ENCODE measurements at regions not wholly inside any gene's neighbourhood (a gene's known extent, or its start where the extent isn't known, plus 50 kb on each side); places are given as distances from the start of the nearest gene placed in this dataset.

DNA sequence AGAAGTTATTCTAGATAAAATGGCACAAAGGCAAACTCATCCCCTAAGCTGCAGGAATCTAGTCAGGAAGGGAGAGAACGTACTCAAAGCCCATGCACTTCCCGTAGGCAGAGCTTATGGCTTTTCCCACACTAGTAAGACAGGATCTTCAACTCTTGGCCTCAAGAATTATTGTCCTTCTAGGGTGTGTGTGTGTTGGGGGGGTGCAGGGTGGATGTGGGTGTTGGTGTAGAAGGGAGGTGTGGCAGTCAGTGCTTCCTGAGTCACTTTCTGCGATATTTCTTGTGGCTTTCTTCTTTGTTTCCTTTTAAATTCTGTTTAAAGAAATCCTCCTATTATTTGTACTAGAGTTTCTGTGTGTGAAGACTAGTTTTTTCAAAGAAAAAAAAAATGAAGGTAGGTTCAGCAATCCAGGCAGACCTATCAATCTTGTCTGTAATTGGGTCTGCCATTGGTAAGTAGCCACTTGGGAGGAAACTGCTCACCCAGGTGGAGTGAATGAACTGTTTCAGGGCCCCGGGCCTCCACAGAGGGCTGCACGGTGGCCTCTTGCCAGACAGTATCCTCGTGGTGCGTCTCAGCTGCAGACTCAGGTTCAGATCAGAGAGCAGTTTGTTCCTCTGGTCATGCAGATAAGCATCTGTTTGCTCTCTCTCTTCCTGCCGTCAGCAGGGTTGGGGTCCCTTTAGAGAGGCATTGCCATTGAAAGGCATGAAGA is 131.9 kb downstream of the NPR3 start:
- FAIRE-seq (no peak), DNase-seq (ENCODE audit: insufficient read length) (no peak)
- no peak for TF ChIP-seq POLR2A (IDR thresholded peaks at IDR 0.05; ENCODE audit: low read depth, low read length)
- no peak for TF ChIP-seq POLR2AphosphoS5 (IDR thresholded peaks at IDR 0.05; ENCODE audit: low read depth, low read length)
- no peak for TF ChIP-seq TAF1 (IDR thresholded peaks at IDR 0.05; ENCODE audit: borderline replicate concordance, low read depth, low read length)

- DNase-seq (ENCODE audit: insufficient read length) (no peak), FAIRE-seq (no peak)
- TF ChIP-seq POLR2A (IDR thresholded peaks at IDR 0.05; ENCODE audit: low read depth, low read length) (no peak), POLR2AphosphoS5 (IDR thresholded peaks at IDR 0.05; ENCODE audit: low read depth, low read length) (no peak), TAF1 (IDR thresholded peaks at IDR 0.05; ENCODE audit: borderline replicate concordance, low read depth, low read length) (no peak)
Observed at GRCh38 chr5:32843531-32843895, 132.4 kb downstream of the NPR3 start.

GRCh38 chr5:32845171-32845570 is 134.1 kb downstream of the NPR3 start:
- TF ChIP-seq POLR2AphosphoS5 (IDR thresholded peaks at IDR 0.05; ENCODE audit: low read depth, low read length) (no peak), POLR2A (IDR thresholded peaks at IDR 0.05; ENCODE audit: low read depth, low read length) (no peak), TAF1 (IDR thresholded peaks at IDR 0.05; ENCODE audit: borderline replicate concordance, low read depth, low read length) (no peak)
- DNase-seq (ENCODE audit: insufficient read length) (no peak), FAIRE-seq (no peak)

DNA sequence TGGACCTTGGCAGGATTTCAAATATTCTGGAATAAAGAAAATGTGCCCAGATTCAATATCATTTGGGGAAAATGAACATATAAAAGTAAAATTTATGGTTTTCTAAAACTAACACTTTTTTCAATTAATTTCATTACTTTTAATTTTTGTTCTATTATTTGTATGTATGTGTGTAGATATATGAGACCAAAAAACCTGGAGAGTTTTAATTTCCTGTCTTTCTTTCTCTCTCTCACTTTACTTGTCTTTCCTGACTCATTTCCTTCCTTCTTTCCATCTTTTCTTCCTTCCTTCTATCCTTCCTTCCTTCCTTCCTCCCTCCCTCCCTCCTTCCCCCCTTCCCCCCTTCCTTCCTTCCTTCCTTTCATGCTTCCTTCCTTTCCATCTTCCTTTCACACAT is 137.0 kb downstream of the NPR3 start:
- FAIRE-seq (no peak), DNase-seq (ENCODE audit: insufficient read length) (no peak)
- TF ChIP-seq POLR2A (IDR thresholded peaks at IDR 0.05; ENCODE audit: low read depth, low read length) (no peak), POLR2AphosphoS5 (IDR thresholded peaks at IDR 0.05; ENCODE audit: low read depth, low read length) (no peak), TAF1 (IDR thresholded peaks at IDR 0.05; ENCODE audit: borderline replicate concordance, low read depth, low read length) (no peak)

DNA sequence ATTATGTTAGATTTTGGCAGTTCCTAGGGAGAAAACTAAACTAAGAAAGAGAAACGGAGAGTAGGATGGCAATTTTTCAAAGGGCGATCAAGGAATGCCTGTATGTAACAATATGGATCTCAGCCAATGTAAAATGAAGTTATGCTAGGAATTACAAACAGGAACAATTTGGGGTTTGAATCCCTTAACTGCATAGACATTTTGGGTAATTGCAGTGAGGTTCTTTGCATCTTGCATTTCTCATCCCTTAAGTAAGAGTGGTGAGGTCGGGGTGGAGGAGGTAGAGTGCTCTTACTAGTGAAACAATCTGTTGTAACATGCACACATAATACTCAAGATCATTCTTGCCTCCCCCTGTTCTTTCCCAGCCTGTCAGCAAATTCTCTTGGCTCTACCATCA is 137.6 kb downstream of the NPR3 start:
- no peak for DNase-seq (ENCODE audit: insufficient read length)
- TF ChIP-seq POLR2AphosphoS5 (IDR thresholded peaks at IDR 0.05; ENCODE audit: low read depth, low read length) (no peak), POLR2A (IDR thresholded peaks at IDR 0.05; ENCODE audit: low read depth, low read length) (no peak), TAF1 (IDR thresholded peaks at IDR 0.05; ENCODE audit: borderline replicate concordance, low read depth, low read length) (no peak)
- FAIRE-seq = no peak

- FAIRE-seq (no peak), DNase-seq (ENCODE audit: insufficient read length) (no peak)
- TF ChIP-seq POLR2AphosphoS5 (IDR thresholded peaks at IDR 0.05; ENCODE audit: low read depth, low read length) = no peak
Observed at GRCh38 chr5:32850817-32851496, 139.8 kb downstream of the NPR3 start.

DNA sequence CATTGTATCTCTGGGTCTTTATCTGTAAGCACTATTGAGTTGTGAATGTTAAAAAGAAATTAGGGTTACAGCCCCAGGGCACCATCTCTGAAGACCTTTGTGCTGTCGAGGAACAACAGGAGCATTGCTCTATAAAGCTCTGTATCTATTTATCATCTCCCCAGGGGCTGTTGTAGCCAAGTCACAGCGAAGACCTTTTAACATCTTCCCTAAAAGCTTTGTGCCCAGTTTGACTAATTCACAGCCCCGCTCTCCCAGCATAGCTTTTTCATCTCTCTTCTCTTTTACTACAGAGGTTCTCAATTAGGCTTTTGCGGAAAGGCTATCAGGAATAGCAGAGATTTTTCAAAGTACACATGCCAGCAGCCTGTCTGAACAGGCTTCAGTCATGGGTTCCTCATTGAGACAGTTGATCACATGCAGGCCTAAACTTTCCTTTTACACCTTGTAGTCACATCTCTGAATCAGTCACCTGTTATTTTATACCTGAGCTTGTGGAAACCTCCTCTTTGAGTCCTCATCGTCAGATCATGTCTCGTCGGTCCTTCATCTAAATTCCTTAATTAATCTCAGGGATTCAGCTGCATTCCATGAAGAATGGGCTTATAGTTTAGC is 140.5 kb downstream of the NPR3 start:
- FAIRE-seq (no peak), DNase-seq (ENCODE audit: insufficient read length) (no peak)
- TF ChIP-seq POLR2A (IDR thresholded peaks at IDR 0.05; ENCODE audit: low read depth, low read length) (no peak), TAF1 (IDR thresholded peaks at IDR 0.05; ENCODE audit: borderline replicate concordance, low read depth, low read length) (no peak), POLR2AphosphoS5 (IDR thresholded peaks at IDR 0.05; ENCODE audit: low read depth, low read length) (no peak)

DNA sequence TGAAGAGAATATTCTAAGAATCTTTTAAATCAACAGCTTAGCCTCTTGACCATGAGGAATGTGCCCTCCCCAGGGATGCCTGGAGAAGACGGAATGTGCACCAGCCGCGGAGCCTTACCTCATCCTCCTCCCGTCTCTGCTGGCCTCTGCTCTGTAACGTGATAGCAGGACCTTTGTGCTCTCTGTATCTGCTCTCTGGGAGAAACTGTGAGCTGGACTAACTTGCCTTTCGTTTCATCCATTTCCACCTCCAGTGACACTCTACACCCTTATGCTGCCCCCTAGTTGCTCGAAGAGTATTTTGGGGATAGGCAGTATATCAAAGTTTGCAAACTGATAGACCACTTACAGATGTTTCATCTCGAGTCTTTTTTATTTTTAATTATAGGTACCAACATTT is 141.4 kb downstream of the NPR3 start:
- DNase-seq (ENCODE audit: insufficient read length) (no peak), FAIRE-seq (no peak)
- TF ChIP-seq POLR2AphosphoS5 (IDR thresholded peaks at IDR 0.05; ENCODE audit: low read depth, low read length) (no peak), TAF1 (IDR thresholded peaks at IDR 0.05; ENCODE audit: borderline replicate concordance, low read depth, low read length) (no peak), POLR2A (IDR thresholded peaks at IDR 0.05; ENCODE audit: low read depth, low read length) (no peak)

DNA sequence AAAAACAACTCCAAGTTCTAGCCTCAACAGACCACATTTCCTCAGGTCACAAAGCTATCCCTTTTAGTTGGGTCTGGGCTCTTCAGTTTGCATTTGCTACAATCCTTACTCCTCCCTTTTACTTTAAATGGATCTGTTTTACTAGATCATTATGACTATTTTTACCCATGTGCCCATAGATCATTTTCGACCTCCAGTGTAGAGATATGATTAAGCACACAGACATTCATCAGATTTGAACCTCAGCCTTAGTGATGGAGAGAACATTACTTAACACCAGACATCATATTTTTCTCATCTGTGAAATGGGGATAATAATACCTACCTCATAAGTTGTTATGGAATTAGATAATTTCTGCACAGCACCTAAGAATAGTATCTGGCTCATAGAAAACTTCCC is 141.9 kb downstream of the NPR3 start:
- DNase-seq (ENCODE audit: insufficient read length) (no peak), FAIRE-seq (no peak)
- TF ChIP-seq POLR2A (IDR thresholded peaks at IDR 0.05; ENCODE audit: low read depth, low read length) (no peak), TAF1 (IDR thresholded peaks at IDR 0.05; ENCODE audit: borderline replicate concordance, low read depth, low read length) (no peak), POLR2AphosphoS5 (IDR thresholded peaks at IDR 0.05; ENCODE audit: low read depth, low read length) (no peak)

GRCh38 chr5:32854473-32854872 is 143.4 kb downstream of the NPR3 start:
- FAIRE-seq (no peak), DNase-seq (ENCODE audit: insufficient read length) (no peak)
- no peak for TF ChIP-seq TAF1 (IDR thresholded peaks at IDR 0.05; ENCODE audit: borderline replicate concordance, low read depth, low read length)
- no peak for TF ChIP-seq POLR2AphosphoS5 (IDR thresholded peaks at IDR 0.05; ENCODE audit: low read depth, low read length)
- TF ChIP-seq POLR2A (IDR thresholded peaks at IDR 0.05; ENCODE audit: low read depth, low read length) = no peak

DNA sequence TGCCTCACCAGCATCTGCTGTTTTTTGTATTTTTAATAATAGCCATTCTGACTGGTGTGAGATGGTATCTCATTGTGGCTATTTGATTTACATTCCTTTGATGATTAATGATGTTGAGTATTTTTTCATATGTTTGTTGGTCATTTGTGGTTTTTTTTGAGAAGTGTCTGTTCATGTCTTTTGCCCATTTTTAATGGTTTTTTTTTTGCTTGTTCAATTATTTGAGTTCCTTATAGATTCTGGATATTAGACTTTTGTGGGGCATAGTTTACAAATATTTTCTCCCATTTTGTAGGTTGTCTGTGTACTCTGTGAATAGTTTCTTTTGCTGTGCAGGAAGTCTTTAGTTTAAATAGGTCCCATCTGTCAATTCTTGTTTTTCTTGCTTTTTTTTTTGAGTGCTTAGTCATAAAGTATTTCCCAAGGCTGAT is 148.1 kb downstream of the NPR3 start:
- no peak for TF ChIP-seq POLR2A (IDR thresholded peaks at IDR 0.05; ENCODE audit: low read depth, low read length)
- TF ChIP-seq POLR2AphosphoS5 (IDR thresholded peaks at IDR 0.05; ENCODE audit: low read depth, low read length) = no peak
- TF ChIP-seq TAF1 (IDR thresholded peaks at IDR 0.05; ENCODE audit: borderline replicate concordance, low read depth, low read length) = no peak
- DNase-seq (ENCODE audit: insufficient read length) (no peak), FAIRE-seq (no peak)

DNA sequence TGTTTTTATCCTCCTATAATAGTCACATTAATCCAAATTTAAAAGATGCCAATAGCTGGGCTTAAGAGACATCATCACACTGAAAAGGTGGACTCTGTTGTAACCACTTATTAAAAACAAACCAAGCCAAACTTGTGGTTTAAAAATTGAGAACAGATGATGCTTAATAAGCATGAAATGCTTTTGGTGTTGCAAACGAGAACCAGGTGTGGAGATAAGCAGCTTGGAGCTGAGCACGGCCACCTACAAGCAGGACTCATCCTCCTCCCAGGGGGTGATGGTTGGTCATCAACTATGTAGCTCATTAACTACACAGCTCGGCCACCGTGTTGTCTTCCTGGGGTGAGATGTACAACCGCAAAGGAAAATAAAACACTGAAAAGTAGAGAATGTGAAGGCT is 154.4 kb downstream of the NPR3 start:
- no peak for DNase-seq (ENCODE audit: insufficient read length)
- no peak for FAIRE-seq
- TF ChIP-seq POLR2AphosphoS5 (IDR thresholded peaks at IDR 0.05; ENCODE audit: low read depth, low read length) (no peak), TAF1 (IDR thresholded peaks at IDR 0.05; ENCODE audit: borderline replicate concordance, low read depth, low read length) (no peak), POLR2A (IDR thresholded peaks at IDR 0.05; ENCODE audit: low read depth, low read length) (no peak)
